ENCODE measurements at regions not wholly inside any gene's neighbourhood (a gene's known extent, or its start where the extent isn't known, plus 50 kb on each side); places are given as distances from the start of the nearest gene placed in this dataset.
A peak's percentile ranks its signal among the peaks of the same experiment; 100 is the strongest.

- Histone ChIP-seq H3K27ac (ENCODE audit: low read length) (no peak overlapping the region), H3K4me2 (ENCODE audit: low read depth, low read length) (no peak overlapping the region)
- no peak for DNase-seq
These were observed 65.3 kb upstream of the MAPK4 start for GRCh38 chr18:50494569-50494968.

GRCh38 chr18:50506362-50506761 is 53.5 kb upstream of the MAPK4 start:
- TF ChIP-seq EZH2 (optimal IDR thresholded peaks at IDR 0.05; ENCODE audit: low read depth, low read length) (no peak), EZH2phosphoT487 (IDR thresholded peaks at IDR 0.05; ENCODE audit: low read length) (no peak), CTCF (IDR thresholded peaks at IDR 0.05; ENCODE audit: low read length) (no peak)
- H3K4me1 ChIP-seq (ENCODE audit: low read length) = no peaks in the 10 kb centered on the region
- no peaks in the 10 kb centered on the region for H3K9me2 ChIP-seq (replicated peaks; ENCODE audit: insufficient read depth, low read length)
- no peaks in the 10 kb centered on the region for H3K27me3 ChIP-seq (replicated peaks; ENCODE audit: insufficient read depth, low read length)
- no peaks in the 10 kb centered on the region for H3F3A ChIP-seq (ENCODE audit: insufficient read depth, low read length)
- H3K4me3 ChIP-seq (ENCODE audit: low read length) = no peak overlapping the region
- no peaks in the 10 kb centered on the region for H3K79me2 ChIP-seq (ENCODE audit: low read length)
- H3K9me3 ChIP-seq (replicated peaks; ENCODE audit: insufficient read depth, low read length) = no peaks in the 10 kb centered on the region
- no peak for DNase-seq
- H2AFZ ChIP-seq (ENCODE audit: low read length) = no peak overlapping the region
- no peak overlapping the region for H3K9ac ChIP-seq (ENCODE audit: low read length)
- no peak overlapping the region for H3K4me2 ChIP-seq (ENCODE audit: low read depth, low read length)
- no peak overlapping the region for H3K27ac ChIP-seq (ENCODE audit: low read length)
- no peaks in the 10 kb centered on the region for H4K20me1 ChIP-seq (ENCODE audit: insufficient read depth, low read length)
- H3K36me3 ChIP-seq (replicated peaks; ENCODE audit: insufficient read depth, low read length) = no peaks in the 10 kb centered on the region

More at GRCh38 chr18:50494569-50494968, 65.3 kb upstream of the MAPK4 start:
- TF ChIP-seq CTCF (IDR thresholded peaks at IDR 0.05; ENCODE audit: low read length) (no peak), EZH2 (optimal IDR thresholded peaks at IDR 0.05; ENCODE audit: low read depth, low read length) (no peak), EZH2phosphoT487 (IDR thresholded peaks at IDR 0.05; ENCODE audit: low read length) (no peak)
- no peak overlapping the region for H2AFZ ChIP-seq (ENCODE audit: low read length)
- H3F3A ChIP-seq (ENCODE audit: insufficient read depth, low read length) = no peaks in the 10 kb centered on the region
- H3K4me1 ChIP-seq (ENCODE audit: low read length) = no peaks in the 10 kb centered on the region
- no peaks in the 10 kb centered on the region for H3K9me3 ChIP-seq (replicated peaks; ENCODE audit: insufficient read depth, low read length)
- H3K79me2 ChIP-seq (ENCODE audit: low read length) = no peaks in the 10 kb centered on the region
- H3K9ac ChIP-seq (ENCODE audit: low read length) = no peak overlapping the region
- no peaks in the 10 kb centered on the region for H4K20me1 ChIP-seq (ENCODE audit: insufficient read depth, low read length)
- no peaks in the 10 kb centered on the region for H3K36me3 ChIP-seq (replicated peaks; ENCODE audit: insufficient read depth, low read length)
- H3K4me3 ChIP-seq (ENCODE audit: low read length) = no peak overlapping the region
- no peaks in the 10 kb centered on the region for H3K9me2 ChIP-seq (replicated peaks; ENCODE audit: insufficient read depth, low read length)
- no peaks in the 10 kb centered on the region for H3K27me3 ChIP-seq (replicated peaks; ENCODE audit: insufficient read depth, low read length)

- DNase-seq = peak; percentile 47
- TF ChIP-seq EZH2phosphoT487 (IDR thresholded peaks at IDR 0.05; ENCODE audit: low read length) (no peak), CTCF (IDR thresholded peaks at IDR 0.05; ENCODE audit: low read length) (peak; percentile 76), EZH2 (optimal IDR thresholded peaks at IDR 0.05; ENCODE audit: low read depth, low read length) (no peak)
- no peaks in the 10 kb centered on the region for H3K79me2 ChIP-seq (ENCODE audit: low read length)
- H3K4me1 ChIP-seq (ENCODE audit: low read length) = no peaks in the 10 kb centered on the region
- no peaks in the 10 kb centered on the region for H3K27me3 ChIP-seq (replicated peaks; ENCODE audit: insufficient read depth, low read length)
- H3K36me3 ChIP-seq (replicated peaks; ENCODE audit: insufficient read depth, low read length) = no peaks in the 10 kb centered on the region
- no peaks in the 10 kb centered on the region for H4K20me1 ChIP-seq (ENCODE audit: insufficient read depth, low read length)
- no peak overlapping the region for H3K4me2 ChIP-seq (ENCODE audit: low read depth, low read length)
- no peak overlapping the region for H3K4me3 ChIP-seq (ENCODE audit: low read length)
- no peak overlapping the region for H3K27ac ChIP-seq (ENCODE audit: low read length)
- no peaks in the 10 kb centered on the region for H3F3A ChIP-seq (ENCODE audit: insufficient read depth, low read length)
- no peak overlapping the region for H3K9ac ChIP-seq (ENCODE audit: low read length)
- no peak overlapping the region for H2AFZ ChIP-seq (ENCODE audit: low read length)
- no peaks in the 10 kb centered on the region for H3K9me2 ChIP-seq (replicated peaks; ENCODE audit: insufficient read depth, low read length)
- no peaks in the 10 kb centered on the region for H3K9me3 ChIP-seq (replicated peaks; ENCODE audit: insufficient read depth, low read length)
These were observed 52.7 kb upstream of the MAPK4 start for GRCh38 chr18:50507120-50507590.

Data from MM.1S (cell line).